ENCODE measurements at regions not wholly inside any gene's neighbourhood (a gene's known extent, or its start where the extent isn't known, plus 50 kb on each side); places are given as distances from the start of the nearest gene placed in this dataset.
A peak's percentile ranks its signal among the peaks of the same experiment; 100 is the strongest.

GRCh38 chr12:14284184-14284722 is 81.2 kb upstream of the ATF7IP start:
- peaks cover 2% of the 10 kb centered on the region for H3K9me3 ChIP-seq
- no peaks in the 10 kb centered on the region for H3K27me3 ChIP-seq
- intact Hi-C loops (cut with DNase I) = no loop called here
- ATAC-seq (peak; percentile 77), DNase-seq (no peak)
- no peak overlapping the region for H3K4me3 ChIP-seq
- no peaks in the 10 kb centered on the region for H3K36me3 ChIP-seq
- no peak for TF ChIP-seq CTCF (IDR thresholded peaks at IDR 0.05)
- H3K4me1 ChIP-seq = peaks cover 7% of the 10 kb centered on the region
- peak overlapping the region; percentile 3 for H3K27ac ChIP-seq

- H3K4me3 ChIP-seq = no peak overlapping the region
- TF ChIP-seq CTCF (IDR thresholded peaks at IDR 0.05) = no peak
- no peak for ATAC-seq
These were observed 75.9 kb upstream of the ATF7IP start for GRCh38 chr12:14289601-14290000.

GRCh38 chr12:14290951-14291350 is 74.5 kb upstream of the ATF7IP start:
- no peaks in the 10 kb centered on the region for H3K36me3 ChIP-seq
- H3K4me1 ChIP-seq = no peaks in the 10 kb centered on the region
- no peak overlapping the region for H3K4me3 ChIP-seq
- peaks cover 5% of the 10 kb centered on the region for H3K9me3 ChIP-seq
- no peaks in the 10 kb centered on the region for H3K27me3 ChIP-seq
- DNase-seq = no peak
- no peak for ATAC-seq
- H3K27ac ChIP-seq = no peak overlapping the region
- intact Hi-C loops (cut with DNase I) = no loop called here
- TF ChIP-seq CTCF (IDR thresholded peaks at IDR 0.05) = no peak

More at GRCh38 chr12:14289601-14290000, 75.9 kb upstream of the ATF7IP start:
- no peak for DNase-seq
- intact Hi-C loops (cut with DNase I) = no loop called here
- no peaks in the 10 kb centered on the region for H3K4me1 ChIP-seq
- H3K36me3 ChIP-seq = no peaks in the 10 kb centered on the region
- H3K27me3 ChIP-seq = no peaks in the 10 kb centered on the region
- no peak overlapping the region for H3K27ac ChIP-seq
- H3K9me3 ChIP-seq = peaks cover 5% of the 10 kb centered on the region

GRCh38 chr12:14303661-14304155 is 61.8 kb upstream of the ATF7IP start:
- no peak overlapping the region for H3K4me3 ChIP-seq
- intact Hi-C loops (cut with DNase I) = no loop called here
- H3K9me3 ChIP-seq = no peaks in the 10 kb centered on the region
- DNase-seq (no peak), ATAC-seq (no peak)
- H3K4me1 ChIP-seq = no peaks in the 10 kb centered on the region
- H3K36me3 ChIP-seq = no peaks in the 10 kb centered on the region
- no peaks in the 10 kb centered on the region for H3K27me3 ChIP-seq
- no peak overlapping the region for H3K27ac ChIP-seq
- TF ChIP-seq CTCF (IDR thresholded peaks at IDR 0.05) = no peak

GRCh38 chr12:14307004-14307403 is 58.5 kb upstream of the ATF7IP start:
- intact Hi-C loops (cut with DNase I) = no loop called here
- H3K4me3 ChIP-seq = no peak overlapping the region
- no peaks in the 10 kb centered on the region for H3K27me3 ChIP-seq
- no peak for DNase-seq
- no peaks in the 10 kb centered on the region for H3K4me1 ChIP-seq
- H3K27ac ChIP-seq = no peak overlapping the region
- no peak for TF ChIP-seq CTCF (IDR thresholded peaks at IDR 0.05)
- ATAC-seq = no peak
- no peaks in the 10 kb centered on the region for H3K9me3 ChIP-seq
- H3K36me3 ChIP-seq = no peaks in the 10 kb centered on the region

- H3K4me1 ChIP-seq = no peaks in the 10 kb centered on the region
These were observed 57.0 kb upstream of the ATF7IP start for GRCh38 chr12:14308516-14308915.

More at GRCh38 chr12:14308516-14308915, 57.0 kb upstream of the ATF7IP start:
- Histone ChIP-seq H3K27me3 (no peaks in the 10 kb centered on the region), H3K4me3 (no peak overlapping the region), H3K9me3 (no peaks in the 10 kb centered on the region), H3K27ac (no peak overlapping the region), H3K36me3 (no peaks in the 10 kb centered on the region)
- intact Hi-C loops (cut with DNase I) = no loop called here
- TF ChIP-seq CTCF (IDR thresholded peaks at IDR 0.05) = no peak
- DNase-seq (no peak), ATAC-seq (no peak)
